Uterus (tissue), 2 donors: ENCODE measurements at regions not wholly inside any gene's neighbourhood (a gene's known extent, or its start where the extent isn't known, plus 50 kb on each side); places are given as distances from the start of the nearest gene placed in this dataset.

Experiments used
- POLR2A ChIP-seq, 2 donors: fragments of 450-650 bp; IDR thresholded peaks; one replicate each; pipeline ENCODE4 v1.6.1; 2016; ENCODE audit warnings: antibody characterized with exemption in 2 of 2, mild to moderate bottlenecking in 1 of 2, moderate library complexity in 1 of 2
- TF ChIP-seq, protein P1 (sequence below), 4 experiments: fragments of 200-600 bp in 2 of 4; fragments of 450-650 bp in 2 of 4; sonication (generic) in 2 of 4; IDR thresholded peaks; one replicate each; pipeline ENCODE4 v1.5.1; 2016 to 2019; ENCODE audit warnings: antibody characterized with exemption in 4 of 4, mild to moderate bottlenecking in 2 of 4, moderate library complexity in 1 of 4

DNA sequence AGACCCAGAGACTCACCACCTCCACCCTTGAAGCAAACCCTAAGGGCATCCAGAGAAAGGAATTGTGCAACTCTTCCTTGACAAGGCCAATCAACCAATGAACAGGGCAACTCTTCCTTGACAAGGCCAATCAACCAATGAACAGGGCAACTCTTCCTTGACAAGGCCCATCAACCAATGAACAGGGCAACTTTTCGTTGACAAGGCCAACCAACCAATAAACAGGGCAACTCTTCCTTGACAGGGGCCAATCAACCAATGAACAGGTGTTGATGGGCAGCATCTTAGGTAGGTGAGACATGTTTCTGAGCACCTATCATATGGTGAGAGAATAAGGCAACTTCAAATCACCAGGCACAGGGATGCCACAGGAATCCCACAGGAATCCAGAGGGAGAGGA, 181.5 kb upstream of the RNF32 start:
- TF ChIP-seq, protein P1, sequence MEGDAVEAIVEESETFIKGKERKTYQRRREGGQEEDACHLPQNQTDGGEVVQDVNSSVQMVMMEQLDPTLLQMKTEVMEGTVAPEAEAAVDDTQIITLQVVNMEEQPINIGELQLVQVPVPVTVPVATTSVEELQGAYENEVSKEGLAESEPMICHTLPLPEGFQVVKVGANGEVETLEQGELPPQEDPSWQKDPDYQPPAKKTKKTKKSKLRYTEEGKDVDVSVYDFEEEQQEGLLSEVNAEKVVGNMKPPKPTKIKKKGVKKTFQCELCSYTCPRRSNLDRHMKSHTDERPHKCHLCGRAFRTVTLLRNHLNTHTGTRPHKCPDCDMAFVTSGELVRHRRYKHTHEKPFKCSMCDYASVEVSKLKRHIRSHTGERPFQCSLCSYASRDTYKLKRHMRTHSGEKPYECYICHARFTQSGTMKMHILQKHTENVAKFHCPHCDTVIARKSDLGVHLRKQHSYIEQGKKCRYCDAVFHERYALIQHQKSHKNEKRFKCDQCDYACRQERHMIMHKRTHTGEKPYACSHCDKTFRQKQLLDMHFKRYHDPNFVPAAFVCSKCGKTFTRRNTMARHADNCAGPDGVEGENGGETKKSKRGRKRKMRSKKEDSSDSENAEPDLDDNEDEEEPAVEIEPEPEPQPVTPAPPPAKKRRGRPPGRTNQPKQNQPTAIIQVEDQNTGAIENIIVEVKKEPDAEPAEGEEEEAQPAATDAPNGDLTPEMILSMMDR (IDR thresholded peaks at IDR 0.05), result no peak
- TF ChIP-seq POLR2A (IDR thresholded peaks at IDR 0.05), result no peak
